AG08395 (cell line): ENCODE measurements at regions not wholly inside any gene's neighbourhood (a gene's known extent, or its start where the extent isn't known, plus 50 kb on each side); places are given as distances from the start of the nearest gene placed in this dataset.
"Not testable (repeated sequence)": the region's sequence is repeated elsewhere in the genome, so short reads cannot be mapped to it uniquely, and the experiment has no call there.

Source experiments
- DNase-seq: peaks from one replicate; pipeline ENCODE4 v3.0.0; 2012; ENCODE audit warnings: mixed read lengths, low spot score

- DNase-seq, result not testable (repeated sequence)
Measured at GRCh38 chr2:33690686-33691085, 91.6 kb upstream of the FAM98A start.

- no peak for DNase-seq
Measured at GRCh38 chr2:33681364-33681757, 82.3 kb upstream of the FAM98A start.

GRCh38 chr2:33680644-33681363, 81.7 kb upstream of the FAM98A start:
- DNase-seq, result no peak

DNA sequence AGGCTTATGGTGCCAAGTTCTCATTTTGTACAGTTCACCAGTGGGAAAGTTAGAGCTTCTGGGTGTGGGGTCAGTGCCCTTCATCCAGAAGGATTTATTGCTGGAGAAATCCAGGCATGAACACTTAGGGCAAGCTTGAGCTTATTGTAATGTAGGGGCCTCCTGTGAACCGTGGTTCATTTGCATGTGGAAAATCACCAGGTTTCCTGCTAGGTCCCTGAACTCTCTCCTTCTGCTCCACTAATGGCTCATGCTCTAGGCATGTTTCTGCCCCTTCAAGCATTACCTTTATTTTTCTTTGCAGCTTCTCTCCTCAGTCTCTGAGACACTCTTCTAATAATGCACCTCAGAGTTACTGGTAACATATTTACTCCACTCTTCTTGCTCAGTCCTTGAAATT, 79.3 kb upstream of the FAM98A start:
- no peak for DNase-seq

DNA sequence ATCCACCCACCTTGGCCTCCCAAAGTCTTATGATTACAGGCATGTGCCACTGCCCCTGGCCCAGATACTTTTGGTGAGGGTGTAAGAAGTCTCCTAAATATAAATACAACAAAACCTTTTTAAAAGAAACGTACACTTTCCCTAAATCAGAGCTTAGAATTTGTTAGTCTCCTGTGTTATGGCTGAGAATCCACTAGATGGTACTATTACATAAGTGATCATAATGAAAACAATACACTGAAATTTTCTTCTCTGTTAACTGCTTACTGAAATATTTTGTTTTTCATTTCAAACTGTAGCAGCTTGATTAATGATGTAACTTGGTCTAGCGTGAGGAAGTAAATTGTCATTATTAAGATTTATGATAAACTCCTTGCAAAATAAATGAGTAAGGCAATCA, 74.8 kb upstream of the FAM98A start:
- peak; percentile 6 for DNase-seq

DNA sequence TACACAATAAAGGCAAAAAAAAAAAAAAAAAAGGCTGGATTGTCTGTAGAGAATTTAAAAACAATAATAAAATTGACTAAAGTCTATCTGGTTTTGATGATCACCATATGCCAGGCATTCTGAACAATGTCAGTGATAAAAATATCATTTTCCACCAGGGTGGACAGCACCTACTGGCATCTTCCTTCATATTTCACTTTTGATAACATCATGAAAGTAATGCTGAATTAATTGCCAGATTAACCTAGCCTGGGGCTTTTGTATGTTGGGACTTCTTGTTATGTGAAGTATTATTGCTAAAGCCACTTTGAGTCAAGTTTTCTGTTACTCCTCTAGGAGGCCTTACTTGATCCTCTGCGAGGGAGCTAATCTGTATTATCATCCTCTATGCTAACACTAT, 73.8 kb upstream of the FAM98A start:
- DNase-seq, result no peak

DNA sequence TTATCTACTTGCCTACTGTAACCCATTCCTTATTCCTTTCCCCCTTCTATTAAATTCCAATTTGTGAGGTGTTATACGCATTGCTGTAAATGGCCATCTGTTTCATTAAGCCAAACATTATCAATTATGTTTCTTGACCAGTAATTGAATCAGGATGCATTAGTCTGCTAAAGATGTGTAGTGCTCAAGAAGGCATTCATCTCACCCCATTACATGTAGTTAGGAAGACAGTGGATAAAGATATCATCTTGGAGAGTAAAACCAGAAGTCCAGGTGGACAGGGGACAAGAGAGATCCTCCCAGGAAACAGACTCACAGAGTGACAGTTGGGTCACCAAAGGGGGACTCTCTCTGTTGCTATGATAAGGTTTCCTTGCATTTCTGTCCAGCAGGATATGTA, 73.3 kb upstream of the FAM98A start:
- DNase-seq, result no peak

GRCh38 chr2:33671198-33671597, 72.1 kb upstream of the FAM98A start:
- no peak for DNase-seq

GRCh38 chr2:33670392-33670937, 71.4 kb upstream of the FAM98A start:
- DNase-seq, result no peak

DNA sequence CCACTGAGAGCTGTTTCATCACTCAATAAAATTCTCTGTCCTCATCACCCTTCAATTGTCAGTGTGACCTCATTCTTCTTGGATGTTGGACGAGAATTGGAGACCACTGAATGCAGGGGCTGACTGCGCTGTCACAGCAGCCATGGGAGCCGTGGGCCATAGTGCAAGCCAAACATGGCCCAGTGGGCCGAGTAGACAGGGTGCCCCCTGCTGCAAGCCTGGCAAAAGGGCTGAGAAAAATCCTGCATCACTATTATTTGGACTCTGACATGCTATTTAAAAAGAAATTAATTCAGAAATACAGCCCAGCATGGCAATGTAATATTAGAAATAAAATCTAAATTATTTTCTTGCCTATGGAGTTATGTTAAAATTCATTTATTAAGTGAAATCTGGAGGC, 67.8 kb upstream of the FAM98A start:
- no peak for DNase-seq

- DNase-seq, result no peak
Measured at GRCh38 chr2:33665039-33665438, 65.9 kb upstream of the FAM98A start.

- no peak for DNase-seq
Measured at GRCh38 chr2:33660416-33661123, 61.5 kb upstream of the FAM98A start.

DNA sequence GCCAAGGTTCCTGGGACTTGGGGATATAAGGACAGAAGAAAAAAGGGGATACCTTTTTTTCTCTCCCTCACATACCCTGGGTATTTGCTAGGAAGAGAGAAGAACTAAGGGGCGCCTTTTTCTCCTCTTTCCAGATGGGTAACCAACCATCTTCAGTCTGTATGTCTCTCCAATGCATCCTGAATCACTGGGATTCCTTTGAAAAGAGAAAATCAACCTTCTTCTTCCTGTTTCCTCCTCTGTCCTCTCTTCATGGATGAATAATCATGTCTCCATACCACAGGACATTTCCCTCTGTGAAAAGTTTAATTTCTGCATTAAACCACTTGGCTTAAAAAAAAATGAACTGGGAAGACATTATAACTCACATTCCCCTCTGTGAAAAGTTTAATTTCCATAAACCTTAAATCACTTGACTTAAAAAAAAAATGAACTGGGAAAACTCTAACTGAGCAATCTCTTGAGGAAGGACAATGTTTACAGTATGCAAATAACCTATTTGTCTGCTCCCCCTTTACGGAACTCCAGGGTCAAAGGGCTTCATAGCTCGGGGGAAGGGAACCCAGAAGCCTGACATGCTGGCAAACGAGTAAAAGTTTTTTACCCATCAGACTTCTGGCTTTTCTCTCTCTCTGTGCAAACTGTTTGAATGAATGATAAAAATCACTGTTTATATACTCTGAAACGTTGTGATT, 56.7 kb upstream of the FAM98A start:
- DNase-seq, result no peak

- DNase-seq, result no peak
Measured at GRCh38 chr2:33652830-33653229, 53.7 kb upstream of the FAM98A start.

DNA sequence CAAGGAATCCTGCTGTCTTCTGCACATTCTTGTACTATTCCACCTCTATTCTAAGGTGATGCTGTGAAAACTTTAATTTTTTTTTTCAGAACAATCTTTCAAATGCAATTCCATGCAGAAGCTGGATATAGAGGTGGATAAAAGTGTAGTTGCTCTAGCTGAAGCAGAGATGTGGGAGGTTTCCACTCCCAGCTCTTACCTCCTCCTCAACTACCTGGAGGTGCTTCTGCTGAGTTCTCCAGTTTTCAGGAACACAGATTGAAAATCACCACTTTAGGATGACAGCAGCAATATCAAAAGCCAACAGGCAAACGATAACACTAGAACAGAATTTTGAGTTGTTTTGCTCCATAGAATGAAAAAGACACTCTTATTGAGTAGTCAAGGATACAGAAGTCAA, 51.1 kb upstream of the FAM98A start:
- no peak for DNase-seq
